Psoas muscle (tissue), 7 donors: ENCODE measurements at regions not wholly inside any gene's neighbourhood (a gene's known extent, or its start where the extent isn't known, plus 50 kb on each side); places are given as distances from the start of the nearest gene placed in this dataset.
A peak's percentile ranks its signal among the peaks of the same experiment; 100 is the strongest.
"Not testable (repeated sequence)": the region's sequence is repeated elsewhere in the genome, so short reads cannot be mapped to it uniquely, and the experiment has no call there.

ENCODE experiments used
- ATAC-seq, 4 donors: fragments of 200-7000 bp; cut with Tn5 transposase; one replicate each; pipeline ENCODE4 v1.9.1; 2020; ENCODE audit warnings: moderate library complexity in 3 of 4, mild to moderate bottlenecking in 2 of 4
- DNase-seq, 2 donors: peaks; one replicate each; pipeline ENCODE4 v3.0.0-alpha.2; 2020
- H3K27ac ChIP-seq: fragments of 200-600 bp; one replicate; pipeline ENCODE4 v1.8.0; 2022
- H3K27me3 ChIP-seq, 3 donors: fragments of 200-600 bp in 1 of 3; one replicate each; pipeline versions ENCODE4 v1.6.1 to v1.8.0; 2013 to 2022; ENCODE audit warnings: low read length in 2 of 3, mild to moderate bottlenecking in 2 of 3, moderate library complexity in 1 of 3; ENCODE audit not compliant: insufficient read depth in 3 of 3
- H3K36me3 ChIP-seq, 2 donors: fragments of 200-600 bp in 1 of 2; one replicate each; pipeline versions ENCODE4 v1.6.1 to v1.8.0; 2013 to 2022; ENCODE audit warnings: low read depth in 1 of 2, mild to moderate bottlenecking in 1 of 2, moderate library complexity in 1 of 2; ENCODE audit not compliant: insufficient read depth in 1 of 2
- H3K4me1 ChIP-seq: fragments of 200-600 bp; one replicate; pipeline ENCODE4 v1.8.0; 2022
- H3K4me3 ChIP-seq: fragments of 200-600 bp; one replicate; pipeline ENCODE4 v1.8.0; 2022; ENCODE audit warnings: mild to moderate bottlenecking
- H3K9me3 ChIP-seq: fragments of 200-600 bp; one replicate; pipeline ENCODE4 v1.8.0; 2022
- WGBS, 3 donors: extraction: QIAGEN DNeasy Blood & Tissue Kit; methylation state at CpG; one replicate each; pipeline versions ENCODE4 v1.1.6 to v1.1.7; 2013; 5-methylcytosine and 5-hydroxymethylcytosine counted together
- intact Hi-C, 2 donors: fragments of 100-400 bp; cut with DNase I; formaldehyde crosslinking; loops; one replicate each; pipeline versions ENCODE4 v1.11.0 to v1.14.2; 2022
- TF ChIP-seq, protein P1 (sequence below): fragments of 200-600 bp; IDR thresholded peaks from one replicate; pipeline ENCODE4 v1.8.0; 2022; ENCODE audit warnings: antibody characterized with exemption
- donor health status: healthy with polysubstance abuse.
- donor health status: DM: no; HTN: no; CAD: no; lungs with moderate emphysema.
- donor health status: Bipolar disorder and iron deficiency.
- donor health status: healthy.
- donor health status: DM: yes; HTN: yes; CAD: no.
- donor health status: DM: no; HTN: no; CAD: no.
- donor health status: DM: yes; HTN: yes; CAD: no.

DNA sequence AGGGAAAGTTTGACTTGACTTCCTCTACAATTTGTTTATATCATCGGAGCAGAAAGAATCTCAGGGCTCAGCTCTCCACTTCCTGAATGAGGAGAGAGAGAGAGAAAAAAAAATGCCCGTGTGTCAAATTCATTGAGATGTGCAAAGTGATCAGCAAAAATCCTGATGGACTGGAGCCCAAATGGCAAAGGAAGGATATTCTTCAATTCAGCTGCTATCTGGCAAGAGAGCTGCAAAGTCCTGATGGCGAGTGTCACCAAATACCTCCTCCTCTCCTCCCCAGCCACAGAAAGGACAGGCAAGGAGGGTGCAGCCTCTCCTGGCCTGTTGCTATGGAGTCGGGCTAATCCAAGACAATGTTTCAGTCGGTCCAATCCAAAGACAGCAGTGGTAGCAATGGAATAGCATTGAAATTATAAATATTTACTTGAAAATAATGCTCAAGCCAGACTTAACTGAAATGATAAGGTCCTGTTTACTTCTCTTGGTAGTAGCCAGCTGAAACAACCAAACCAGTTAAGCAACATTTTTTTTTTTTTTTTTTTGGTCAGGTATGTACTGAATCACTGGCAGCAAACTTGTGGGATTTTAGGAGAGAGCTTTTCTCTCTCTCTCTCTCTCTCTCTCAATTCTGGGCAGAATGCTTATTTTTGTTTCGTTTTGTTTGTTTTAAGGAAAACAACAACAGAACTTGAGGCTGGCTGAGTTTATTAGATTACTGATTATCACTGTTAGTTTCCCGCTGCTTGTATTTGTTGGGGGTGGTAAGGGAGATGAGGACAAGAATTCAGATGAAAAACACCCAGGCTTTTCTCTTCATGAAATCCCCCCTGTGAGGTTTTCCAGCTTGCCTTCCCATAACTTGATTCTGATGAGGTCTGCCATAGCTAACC, 204.2 kb downstream of the BCAS1 start:
- Histone ChIP-seq H3K9me3 (no peaks in the 10 kb centered on the region), H3K4me3 (no peak overlapping the region), H3K27ac (peak overlapping the region; percentile 41), H3K4me1 (peaks cover 8% of the 10 kb centered on the region), H3K36me3 (no peaks in the 10 kb centered on the region), H3K27me3 (no peaks in the 10 kb centered on the region)
- no peak for DNase-seq
- intact Hi-C loops: no loop called here
- WGBS, 3 donors: 13 to 21% (median 18%) methylated on average over 7 of the region's 7 CpGs
- peak in 1 of 4 donors; percentile 56 for ATAC-seq
- TF ChIP-seq, protein P1, sequence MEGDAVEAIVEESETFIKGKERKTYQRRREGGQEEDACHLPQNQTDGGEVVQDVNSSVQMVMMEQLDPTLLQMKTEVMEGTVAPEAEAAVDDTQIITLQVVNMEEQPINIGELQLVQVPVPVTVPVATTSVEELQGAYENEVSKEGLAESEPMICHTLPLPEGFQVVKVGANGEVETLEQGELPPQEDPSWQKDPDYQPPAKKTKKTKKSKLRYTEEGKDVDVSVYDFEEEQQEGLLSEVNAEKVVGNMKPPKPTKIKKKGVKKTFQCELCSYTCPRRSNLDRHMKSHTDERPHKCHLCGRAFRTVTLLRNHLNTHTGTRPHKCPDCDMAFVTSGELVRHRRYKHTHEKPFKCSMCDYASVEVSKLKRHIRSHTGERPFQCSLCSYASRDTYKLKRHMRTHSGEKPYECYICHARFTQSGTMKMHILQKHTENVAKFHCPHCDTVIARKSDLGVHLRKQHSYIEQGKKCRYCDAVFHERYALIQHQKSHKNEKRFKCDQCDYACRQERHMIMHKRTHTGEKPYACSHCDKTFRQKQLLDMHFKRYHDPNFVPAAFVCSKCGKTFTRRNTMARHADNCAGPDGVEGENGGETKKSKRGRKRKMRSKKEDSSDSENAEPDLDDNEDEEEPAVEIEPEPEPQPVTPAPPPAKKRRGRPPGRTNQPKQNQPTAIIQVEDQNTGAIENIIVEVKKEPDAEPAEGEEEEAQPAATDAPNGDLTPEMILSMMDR: no peak

DNA sequence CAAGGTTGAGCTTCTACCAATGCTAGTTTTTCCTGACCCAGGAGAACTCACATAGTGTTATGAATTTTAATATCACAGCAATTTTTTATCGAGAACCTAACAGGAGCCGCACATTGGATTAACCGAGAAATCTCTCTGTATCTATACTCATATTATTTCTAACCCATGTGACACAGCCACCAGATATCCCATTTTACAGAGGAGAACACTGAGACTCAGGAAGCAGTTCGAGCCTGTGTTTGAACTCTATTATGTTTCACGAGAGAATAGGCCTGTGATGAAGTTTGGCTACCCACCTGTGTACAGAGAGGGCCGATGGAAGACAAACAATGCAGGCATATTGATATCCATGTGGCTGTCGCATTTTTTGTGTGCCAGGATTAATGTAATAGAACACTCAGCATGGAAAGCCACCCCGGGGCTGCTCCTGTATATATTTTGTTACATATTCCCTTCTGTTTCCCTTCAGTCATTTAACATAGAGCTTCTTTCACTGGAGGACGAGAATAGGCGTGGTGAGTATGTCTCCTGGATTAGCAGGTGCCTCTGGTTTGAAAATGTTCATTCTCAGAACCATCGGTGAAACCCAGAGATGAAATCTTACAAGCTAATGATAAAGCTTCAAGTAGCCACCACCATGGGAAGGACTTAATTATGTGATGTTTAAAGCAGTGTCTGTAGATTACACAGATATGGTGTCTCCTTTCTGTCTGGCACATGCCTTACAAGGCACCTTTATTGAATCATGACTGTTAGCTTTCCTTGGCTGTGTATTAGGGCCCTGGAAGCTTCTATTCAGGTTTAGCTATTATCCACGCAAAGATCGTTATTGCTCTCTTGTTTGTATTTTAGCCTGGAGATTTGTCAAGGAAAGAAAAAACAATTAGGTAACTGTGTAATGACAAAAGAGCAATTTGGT, 205.4 kb downstream of the BCAS1 start:
- ATAC-seq, H3K27me3 ChIP-seq, H3K9me3 ChIP-seq, H3K4me3 ChIP-seq, H3K36me3 ChIP-seq, H3K27ac ChIP-seq, intact Hi-C loops, DNase-seq, H3K4me1 ChIP-seq: not testable (repeated sequence)
- 76 to 81% (median 77%) methylated on average over 13 of the region's 13 CpGs for WGBS, 3 donors

DNA sequence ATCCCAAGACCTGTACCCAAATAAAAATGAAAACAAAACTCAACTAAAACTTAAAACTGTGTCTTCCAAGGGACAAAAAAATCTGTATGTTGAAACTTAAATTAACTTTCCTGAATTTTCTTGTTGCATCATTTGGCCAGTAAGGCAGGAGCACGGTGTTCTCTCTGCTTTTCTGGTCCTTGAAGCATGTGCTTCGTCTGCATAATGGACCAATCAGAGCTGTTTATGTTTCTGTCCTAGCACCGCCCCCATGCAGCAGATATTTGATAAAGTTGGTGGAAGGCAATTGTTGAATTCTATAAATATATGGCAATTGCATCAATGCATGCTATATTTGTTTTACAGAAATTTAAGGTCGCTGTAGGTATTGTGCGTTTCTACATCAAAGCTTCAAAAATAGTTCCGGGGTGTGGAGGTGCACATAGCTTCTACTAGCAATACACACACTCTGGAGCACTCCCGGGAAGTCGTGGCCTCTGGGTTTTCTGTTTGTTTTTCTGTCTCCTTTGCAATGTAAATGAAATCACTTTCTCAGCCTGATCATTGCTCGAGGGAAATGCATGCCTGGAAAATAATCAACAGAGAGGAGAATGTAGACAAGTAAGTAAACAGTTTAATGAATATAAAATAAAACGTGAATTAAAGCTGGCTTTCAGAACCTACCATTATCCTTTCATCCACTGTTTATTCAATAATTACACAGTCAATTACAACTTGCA, 206.3 kb downstream of the BCAS1 start:
- 77 to 81% (median 78%) methylated on average over 10 of the region's 10 CpGs for WGBS, 3 donors
- H3K9me3 ChIP-seq, H3K36me3 ChIP-seq, H3K27me3 ChIP-seq, H3K4me3 ChIP-seq, DNase-seq, intact Hi-C loops, H3K27ac ChIP-seq, ATAC-seq, H3K4me1 ChIP-seq: not testable (repeated sequence)

DNA sequence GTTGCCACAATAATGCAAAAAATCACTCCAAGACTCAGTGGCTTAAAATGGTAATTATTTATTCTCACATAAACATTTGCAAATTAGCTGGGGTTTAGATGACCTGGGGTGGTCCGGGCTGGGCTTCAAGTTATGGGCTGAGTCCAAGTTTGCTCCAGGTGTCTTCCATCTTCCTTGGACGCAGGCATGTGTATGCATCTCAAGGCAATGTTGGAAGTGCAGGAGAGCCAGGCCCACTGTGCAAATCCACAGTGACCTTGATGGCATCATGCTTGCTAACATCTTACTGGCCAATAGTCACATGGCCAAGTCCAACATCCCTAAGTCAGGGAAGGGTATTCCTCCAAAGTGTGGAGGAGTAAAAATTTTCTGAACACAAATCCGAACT, 206.9 kb downstream of the BCAS1 start:
- H3K27me3 ChIP-seq, H3K4me1 ChIP-seq, H3K27ac ChIP-seq, H3K36me3 ChIP-seq, intact Hi-C loops, H3K4me3 ChIP-seq, DNase-seq, ATAC-seq, H3K9me3 ChIP-seq: not testable (repeated sequence)
- 79 to 86% (median 81%) methylated on average over 3 of the region's 3 CpGs for WGBS, 3 donors

DNA sequence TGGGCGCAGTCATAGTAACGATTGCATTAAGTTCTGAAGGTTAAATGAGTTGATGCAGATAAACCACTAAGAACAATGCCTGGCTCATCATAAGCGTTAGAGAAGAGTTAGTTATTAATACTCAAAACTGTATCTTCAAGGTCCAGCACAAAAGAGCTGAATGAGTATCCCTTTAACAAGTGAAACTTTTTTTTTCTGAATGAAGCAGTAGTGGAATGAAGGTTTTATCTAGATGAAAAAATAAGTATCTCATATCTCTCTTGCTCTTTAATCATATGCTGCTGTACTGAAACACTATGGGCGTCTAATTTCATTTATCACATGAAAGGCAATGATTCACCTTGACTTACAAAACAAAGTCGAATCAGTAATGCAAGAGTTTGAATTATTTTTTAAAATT, 207.4 kb downstream of the BCAS1 start:
- intact Hi-C loops, DNase-seq, H3K27ac ChIP-seq, H3K36me3 ChIP-seq, H3K27me3 ChIP-seq, H3K9me3 ChIP-seq, H3K4me3 ChIP-seq, ATAC-seq, H3K4me1 ChIP-seq: not testable (repeated sequence)
- 93 to 96% (median 94%) methylated on average over 5 of the region's 5 CpGs for WGBS, 3 donors

DNA sequence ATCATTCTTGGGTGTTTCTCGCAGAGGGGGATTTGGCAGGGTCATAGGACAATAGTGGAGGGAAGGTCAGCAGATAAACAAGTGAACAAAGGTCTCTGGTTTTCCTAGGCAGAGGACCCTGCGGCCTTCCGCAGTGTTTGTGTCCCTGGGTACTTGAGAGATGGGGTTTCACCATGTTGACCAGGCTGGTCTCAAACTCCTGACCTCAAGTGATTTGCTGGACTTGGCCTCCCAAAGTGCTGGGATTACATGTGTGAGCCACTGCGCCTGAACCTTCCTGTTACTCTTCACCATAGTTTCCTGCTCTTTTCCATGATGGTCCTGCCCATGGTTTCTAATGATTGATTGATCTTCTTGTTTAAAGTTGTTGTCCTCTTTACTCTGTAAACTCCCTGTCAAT, 207.9 kb downstream of the BCAS1 start:
- not testable (repeated sequence) for ATAC-seq

DNA sequence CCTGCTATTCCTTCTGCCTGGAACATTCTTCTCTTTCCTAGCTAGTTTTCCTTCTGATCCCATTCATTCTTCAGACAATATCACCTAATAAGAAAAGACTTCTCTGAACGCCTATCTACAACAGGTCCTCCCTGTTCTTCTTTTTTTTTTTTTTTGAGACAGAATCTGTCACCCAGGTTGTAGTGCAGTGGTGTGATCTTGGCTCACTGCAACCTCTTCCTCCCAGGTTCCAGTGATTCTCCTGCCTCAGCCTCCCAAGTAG, 208.3 kb downstream of the BCAS1 start:
- not testable (repeated sequence) for ATAC-seq

More for the DNA sequence above, 207.9 kb downstream of the BCAS1 start:
- DNase-seq, intact Hi-C loops, H3K36me3 ChIP-seq, H3K9me3 ChIP-seq, H3K4me1 ChIP-seq, H3K4me3 ChIP-seq, H3K27me3 ChIP-seq, H3K27ac ChIP-seq: not testable (repeated sequence)
- 94 to 100% (median 99%) methylated on average over 4 of the region's 4 CpGs for WGBS, 3 donors

More for the DNA sequence above, 208.3 kb downstream of the BCAS1 start:
- H3K4me3 ChIP-seq, H3K36me3 ChIP-seq, H3K27ac ChIP-seq, H3K27me3 ChIP-seq, H3K9me3 ChIP-seq, H3K4me1 ChIP-seq, intact Hi-C loops, DNase-seq: not testable (repeated sequence)
- WGBS, 3 donors: 95 to 100% (median 100%) methylated on average over 1 of the region's 1 CpG
